ENCODE measurements at regions not wholly inside any gene's neighbourhood (a gene's known extent, or its start where the extent isn't known, plus 50 kb on each side); places are given as distances from the start of the nearest gene placed in this dataset.

- DNase-seq (ENCODE audit: low read depth), result no peak
Measured at GRCh38 chr10:111203615-111204014, 126.8 kb downstream of the ADRA2A start.

- no peak for DNase-seq (ENCODE audit: low read depth)
Measured at GRCh38 chr10:111204838-111205237, 128.0 kb downstream of the ADRA2A start.

- DNase-seq (ENCODE audit: low read depth), result no peak
Measured at GRCh38 chr10:111206521-111206920, 129.7 kb downstream of the ADRA2A start.

DNA sequence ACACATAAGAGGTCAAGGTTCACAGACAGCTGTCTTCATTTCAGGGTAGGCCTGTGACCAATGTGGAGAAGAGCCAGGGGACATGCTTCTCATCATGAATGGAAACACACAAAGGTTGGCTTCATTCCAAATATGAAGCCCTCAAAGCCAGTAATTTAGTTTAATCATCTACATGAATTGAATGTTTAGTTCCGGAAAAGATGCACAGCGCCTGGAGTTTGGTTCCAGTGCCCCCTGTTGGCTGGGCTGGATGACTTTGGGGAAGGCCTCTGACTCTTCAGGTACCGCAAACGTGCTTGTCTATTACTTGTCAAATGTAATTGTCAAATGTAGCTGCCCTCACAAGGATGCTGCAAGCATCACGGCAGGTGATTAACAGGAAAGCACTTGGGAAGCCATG is 130.7 kb downstream of the ADRA2A start:
- no peak for DNase-seq (ENCODE audit: low read depth)

- DNase-seq (ENCODE audit: low read depth), result no peak
Measured at GRCh38 chr10:111208951-111209350, 132.1 kb downstream of the ADRA2A start.

GRCh38 chr10:111209692-111210091 is 132.9 kb downstream of the ADRA2A start:
- no peak for DNase-seq (ENCODE audit: low read depth)

- no peak for DNase-seq (ENCODE audit: low read depth)
Measured at GRCh38 chr10:111211241-111211640, 134.4 kb downstream of the ADRA2A start.

DNA sequence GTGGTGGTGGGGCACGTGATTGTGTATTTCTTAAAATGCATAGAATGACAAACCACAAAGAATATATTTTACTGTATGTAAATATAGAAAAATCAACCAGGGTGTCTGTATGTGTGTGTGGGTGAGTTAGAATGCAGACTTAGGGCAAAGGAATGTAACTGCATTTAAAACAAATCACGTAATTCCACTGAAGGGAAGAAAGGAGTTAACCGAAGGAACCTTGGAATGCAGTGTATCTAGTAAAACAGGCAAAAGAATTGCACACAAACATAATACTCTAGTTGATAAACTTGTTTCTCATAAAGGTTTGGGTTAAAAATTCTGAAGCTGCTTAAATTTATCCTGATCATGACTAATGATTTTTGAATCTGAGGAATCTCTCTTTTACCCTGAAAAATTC is 134.9 kb downstream of the ADRA2A start:
- no peak for DNase-seq (ENCODE audit: low read depth)

DNA sequence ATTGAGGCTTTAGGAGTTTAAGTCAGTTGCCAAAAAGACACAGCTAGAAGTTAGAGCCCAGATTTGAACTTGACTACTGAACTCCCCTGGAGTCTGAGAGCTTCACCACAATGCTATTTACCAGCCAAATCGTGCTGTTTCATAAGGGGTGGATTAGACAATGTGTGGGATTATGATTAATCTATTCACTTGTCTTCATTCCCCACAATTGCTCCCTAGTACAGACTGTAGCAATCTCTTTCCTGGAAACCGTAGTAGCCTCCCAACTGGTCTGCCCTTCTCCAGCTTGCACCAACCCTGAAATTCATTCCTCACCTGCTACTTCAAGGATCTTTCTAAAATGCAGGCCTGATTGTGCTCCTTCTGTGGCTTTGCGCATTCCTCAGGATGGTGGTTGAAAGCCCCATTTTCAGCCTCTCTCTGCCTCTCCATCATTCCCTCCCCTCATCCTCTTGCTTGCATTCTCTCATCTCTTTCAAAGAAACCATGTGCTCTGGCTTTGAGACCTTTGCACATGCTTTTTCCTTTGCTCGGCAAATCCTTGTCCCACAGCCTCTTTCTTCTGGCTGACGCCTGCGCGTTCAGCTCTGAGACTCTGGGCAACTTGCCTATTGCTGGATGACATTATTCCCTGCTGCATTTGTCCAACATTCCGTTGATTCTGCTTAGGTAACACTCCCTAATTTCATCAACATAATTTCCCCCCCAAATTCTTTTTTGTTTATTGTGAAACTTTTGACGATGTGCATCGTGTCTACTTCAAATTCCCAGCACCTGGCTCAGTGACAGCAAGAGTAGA is 145.1 kb downstream of the ADRA2A start:
- no peak for DNase-seq (ENCODE audit: low read depth)

DNA sequence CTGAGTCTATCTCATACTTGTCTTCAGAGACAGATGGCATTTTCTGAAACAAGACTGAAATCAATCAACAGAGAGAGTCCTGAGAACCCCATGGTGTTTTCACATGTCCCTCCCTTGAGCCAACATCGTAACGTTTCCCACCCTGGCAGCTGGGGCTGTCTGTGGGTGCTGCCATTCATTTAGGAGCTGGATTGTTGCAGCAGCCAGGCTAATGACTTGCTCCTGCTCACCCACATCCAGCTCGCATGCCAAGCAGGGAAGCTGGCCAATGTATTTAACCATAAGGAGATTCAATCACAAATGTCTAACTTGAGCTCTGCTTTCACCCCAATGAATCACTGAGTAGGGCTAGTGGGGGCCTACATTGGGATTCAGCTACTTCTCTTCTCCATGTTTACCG is 146.1 kb downstream of the ADRA2A start:
- DNase-seq (ENCODE audit: low read depth), result no peak

DNA sequence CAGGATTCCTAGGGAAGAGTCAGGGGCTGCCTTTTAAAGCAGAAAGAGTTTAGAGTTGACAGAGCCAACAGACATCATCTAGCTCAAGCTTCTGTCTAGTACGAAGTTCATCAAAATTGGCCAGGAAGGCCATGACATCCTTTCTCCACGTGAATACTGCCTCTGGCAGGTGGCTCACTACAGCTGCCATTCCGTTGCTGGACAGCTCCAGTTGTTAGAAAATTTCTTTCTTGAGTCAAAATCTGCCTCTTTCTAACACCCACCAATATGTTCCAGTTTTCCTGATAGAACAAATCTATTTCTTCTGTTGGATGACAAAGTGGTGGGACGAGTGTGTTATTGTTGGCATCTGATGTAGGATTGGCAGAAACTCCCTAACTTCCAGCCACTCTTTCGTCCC is 154.9 kb downstream of the ADRA2A start:
- no peak for DNase-seq (ENCODE audit: low read depth)

- DNase-seq (ENCODE audit: low read depth), result no peak
Measured at GRCh38 chr10:111233439-111233838, 156.6 kb downstream of the ADRA2A start.

DNA sequence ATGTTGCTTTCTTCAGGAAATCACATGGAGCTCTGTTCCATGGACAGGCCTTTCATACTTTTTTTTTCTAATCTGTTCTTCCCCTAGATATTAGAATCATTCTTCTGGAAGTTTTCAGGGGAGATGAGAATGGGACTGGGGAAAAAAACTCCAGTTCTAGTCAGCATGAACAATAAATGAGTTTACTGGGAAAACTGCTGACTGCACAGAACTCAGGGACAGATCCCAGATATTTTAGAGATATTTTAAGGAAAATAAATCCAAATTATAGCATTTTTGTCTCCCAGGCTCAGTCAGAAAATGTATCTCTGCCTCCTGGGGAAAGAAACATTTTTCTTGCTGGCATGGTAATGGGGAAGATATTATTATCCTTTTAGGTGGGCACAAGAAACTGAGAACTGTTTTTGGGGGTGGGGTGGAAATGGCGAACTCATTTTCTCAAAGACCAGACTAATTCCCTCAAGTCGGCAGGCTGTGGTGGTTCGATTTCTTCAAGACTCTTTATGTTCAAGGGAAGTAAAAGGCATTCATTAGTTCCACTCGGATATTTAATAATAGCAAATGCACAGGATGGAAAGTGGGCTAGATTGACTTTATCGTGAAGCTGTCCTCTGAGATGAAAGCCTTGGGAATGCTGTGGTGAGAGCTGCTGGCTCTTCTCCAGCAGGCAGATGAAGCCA is 157.5 kb downstream of the ADRA2A start:
- no peak for DNase-seq (ENCODE audit: low read depth)

- no peak for DNase-seq (ENCODE audit: low read depth)
Measured at GRCh38 chr10:111234914-111235302, 158.1 kb downstream of the ADRA2A start.

- DNase-seq (ENCODE audit: low read depth), result no peak
Measured at GRCh38 chr10:111240348-111240747, 163.5 kb downstream of the ADRA2A start.

DNA sequence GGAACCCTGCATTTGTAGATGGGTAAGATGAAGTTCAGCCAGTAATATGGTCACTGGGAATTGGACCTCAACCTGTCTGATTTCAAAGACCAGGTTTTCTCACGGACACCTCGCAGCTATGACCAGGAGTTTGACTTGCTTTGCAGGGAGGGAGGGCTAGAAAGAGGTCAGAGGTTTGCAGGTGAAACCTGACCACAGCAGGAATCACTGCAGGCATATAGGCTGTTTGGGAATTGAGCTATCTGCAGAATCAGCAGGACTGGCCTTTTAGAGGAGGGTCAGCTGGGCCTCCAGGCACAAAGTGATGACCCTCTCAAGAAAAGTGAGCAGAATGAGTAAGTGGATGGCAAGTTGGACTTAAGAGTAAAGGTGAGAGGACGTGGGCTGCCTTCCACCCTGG is 166.3 kb downstream of the ADRA2A start:
- DNase-seq (ENCODE audit: low read depth), result no peak

- no peak for DNase-seq (ENCODE audit: low read depth)
Measured at GRCh38 chr10:111246136-111246535, 169.3 kb downstream of the ADRA2A start.

DNA sequence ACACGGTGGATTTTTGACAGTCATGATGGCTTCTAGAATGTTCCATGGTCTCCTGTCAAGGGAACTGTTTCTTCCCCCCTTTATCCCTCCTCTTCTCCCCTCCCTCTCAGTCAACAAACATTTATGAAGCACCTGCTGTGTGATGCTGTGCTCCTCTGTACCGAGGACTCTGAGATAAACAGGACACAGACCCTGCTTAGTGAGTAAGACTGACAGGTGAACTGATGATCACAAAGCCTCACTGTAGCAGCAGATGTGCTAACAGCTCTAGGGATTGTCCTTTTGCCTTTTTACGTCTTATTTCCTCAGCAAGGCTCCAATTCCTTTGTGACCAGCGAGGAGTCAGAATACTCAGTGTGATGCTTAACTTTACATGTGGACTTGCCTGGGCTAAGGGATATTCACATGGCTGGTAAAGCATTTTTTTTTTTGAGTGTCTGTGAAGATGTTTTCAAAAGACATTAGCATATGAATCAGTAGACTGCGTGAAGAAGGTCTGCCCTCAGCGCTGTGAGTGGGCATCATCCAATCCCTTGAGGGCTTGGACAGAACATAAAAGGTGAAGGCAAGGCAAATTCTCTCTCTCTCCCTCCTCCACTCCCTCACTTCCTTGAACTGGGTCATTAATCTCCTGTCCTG is 170.1 kb downstream of the ADRA2A start:
- no peak for DNase-seq (ENCODE audit: low read depth)

DNA sequence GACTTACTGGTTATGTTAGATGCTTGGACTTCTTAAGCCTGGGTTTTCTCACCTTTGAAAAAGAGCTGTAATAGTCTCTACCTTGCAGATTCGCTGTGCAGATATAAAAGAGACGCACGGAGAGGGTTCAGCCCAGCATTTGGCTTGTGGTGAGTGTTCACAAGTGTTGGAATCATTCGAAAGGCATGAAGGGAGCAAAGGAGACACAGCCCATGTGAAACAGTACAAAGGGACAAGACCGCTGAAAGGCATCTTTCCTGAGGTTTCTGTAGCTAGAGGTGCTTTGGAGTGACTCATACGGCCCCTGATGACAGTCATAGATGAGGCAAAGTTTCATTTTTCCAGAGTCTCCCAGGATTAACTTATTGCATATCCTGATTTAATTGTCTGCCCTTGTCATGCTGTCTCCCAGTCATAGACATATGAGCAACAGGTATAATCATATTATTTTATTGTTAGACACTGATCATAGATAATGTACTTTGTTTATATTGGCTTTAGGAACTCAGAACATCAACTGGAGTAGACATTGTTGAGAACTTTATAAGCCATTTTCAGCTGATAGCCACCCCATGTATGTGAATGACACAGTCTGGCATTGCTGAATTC is 171.1 kb downstream of the ADRA2A start:
- no peak for DNase-seq (ENCODE audit: low read depth)

GRCh38 chr10:111249925-111250324 is 173.1 kb downstream of the ADRA2A start:
- no peak for DNase-seq (ENCODE audit: low read depth)

DNA sequence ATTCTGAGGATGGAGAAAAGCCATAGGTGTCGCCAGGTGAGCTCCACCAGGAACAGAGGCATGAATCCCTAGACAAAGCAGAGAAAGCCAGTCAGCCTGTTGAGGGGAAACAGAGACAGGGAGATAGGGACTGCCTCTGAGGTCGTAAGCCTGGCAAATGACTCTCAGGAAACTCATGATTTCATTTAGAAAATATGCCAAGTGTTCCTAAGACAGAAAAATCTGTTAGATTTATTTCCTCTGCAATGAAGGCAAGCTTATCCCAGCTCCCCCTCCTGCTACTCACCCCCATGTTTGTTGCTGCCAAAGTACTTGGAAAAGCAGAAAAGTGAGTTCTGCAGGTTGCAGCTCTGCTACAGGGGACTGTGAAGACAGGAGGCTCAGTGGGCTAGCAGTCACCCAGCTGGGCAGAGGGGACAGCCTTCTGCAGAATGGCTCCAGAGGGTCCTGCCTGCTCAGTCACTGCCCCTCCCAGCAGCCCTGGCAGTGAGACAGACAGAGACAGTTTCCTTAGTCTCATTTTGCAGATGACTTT is 184.3 kb downstream of the ADRA2A start:
- DNase-seq (ENCODE audit: low read depth), result no peak

DNA sequence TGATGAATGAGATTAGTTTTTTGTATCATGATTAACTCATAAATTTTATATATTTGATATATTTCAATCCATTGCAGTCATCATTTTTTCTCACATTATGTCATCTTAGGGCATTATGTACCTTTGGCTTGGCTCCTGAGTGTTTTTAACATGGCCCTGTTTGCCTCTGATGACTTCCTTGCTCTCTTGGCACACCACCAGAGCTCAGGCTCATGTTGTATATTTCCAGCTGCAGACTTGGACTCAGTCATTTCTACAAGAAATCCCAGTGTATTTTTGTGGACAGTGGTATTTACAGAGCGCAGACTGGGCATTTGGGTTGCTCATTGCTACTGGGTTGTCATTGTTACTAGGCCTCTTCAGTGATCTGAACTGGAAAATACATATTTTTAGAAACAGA is 188.5 kb downstream of the ADRA2A start:
- DNase-seq (ENCODE audit: low read depth), result no peak

DNA sequence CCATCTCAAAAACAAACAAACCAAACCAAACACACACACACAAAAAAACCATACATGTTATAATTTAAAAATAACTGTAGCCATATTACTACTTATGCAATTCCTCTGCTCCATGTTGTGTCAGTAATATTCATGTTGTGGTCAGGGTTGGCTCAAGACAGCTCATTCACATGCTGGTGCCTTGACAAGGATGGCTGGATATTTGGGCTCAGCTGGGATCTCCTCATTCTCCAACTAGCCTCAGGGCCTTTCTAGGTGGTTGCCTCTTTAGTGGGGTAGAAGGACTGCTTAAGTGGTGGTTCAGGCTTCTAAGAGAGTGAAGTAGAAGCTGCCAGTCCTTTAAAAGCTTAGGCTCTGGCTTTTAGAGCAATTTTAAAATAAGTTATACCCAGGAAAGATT is 189.3 kb downstream of the ADRA2A start:
- no peak for DNase-seq (ENCODE audit: low read depth)
